GM12865 (cell line): ENCODE measurements at regions not wholly inside any gene's neighbourhood (a gene's known extent, or its start where the extent isn't known, plus 50 kb on each side); places are given as distances from the start of the nearest gene placed in this dataset.

Experiments used
- DNase-seq: peaks from one replicate; pipeline ENCODE4 v3.0.0; 2010; ENCODE audit warnings: low read depth
- H3K4me3 ChIP-seq: 2 replicates; pipeline ENCODE4 v1.5.1; 2011; ENCODE audit warnings: mild to moderate bottlenecking, low read depth, low read length, control low read depth
- TF ChIP-seq, protein P1 (sequence below): IDR thresholded peaks from 2 replicates; pipeline ENCODE4 v1.5.1; 2011; ENCODE audit warnings: low read length, control low read depth, low read depth, inconsistent platforms; ENCODE audit not compliant: insufficient read depth; ENCODE audit errors: missing control alignments

DNA sequence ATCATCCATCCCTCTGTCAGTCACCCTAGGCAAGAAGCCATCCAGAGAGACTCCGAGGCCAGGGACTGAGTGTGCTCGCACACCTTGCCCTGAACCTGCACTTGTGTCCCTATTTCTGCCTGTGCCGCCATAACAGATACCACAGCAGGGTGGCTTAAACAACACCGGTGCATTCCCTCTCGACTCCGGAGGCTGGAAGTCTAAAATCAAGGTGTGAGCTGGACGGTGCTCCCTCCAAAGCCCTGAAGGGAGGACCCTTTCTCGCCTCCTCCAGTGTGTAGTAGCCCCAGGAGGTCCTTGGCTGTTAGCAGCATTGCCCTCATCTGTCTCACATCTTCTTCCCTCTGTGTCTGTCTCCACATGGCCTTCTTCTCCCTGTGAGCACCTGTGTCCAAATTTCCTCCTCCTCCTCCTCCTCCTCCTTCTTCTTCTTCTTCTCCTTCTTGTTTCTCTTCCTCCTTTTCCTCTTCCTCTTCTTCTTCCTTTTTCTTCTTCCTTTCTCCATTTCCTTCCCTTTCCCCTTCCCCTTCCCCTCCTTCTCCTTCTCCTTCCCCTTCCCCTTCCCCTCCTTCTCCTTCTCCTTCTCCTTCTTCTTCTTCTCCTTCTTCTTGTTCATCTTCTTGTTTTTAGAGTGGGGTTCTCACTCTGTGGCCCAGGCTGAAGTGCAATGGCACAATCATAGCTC is 98.1 kb upstream of the ENPP6 start:
- TF ChIP-seq, protein P1, sequence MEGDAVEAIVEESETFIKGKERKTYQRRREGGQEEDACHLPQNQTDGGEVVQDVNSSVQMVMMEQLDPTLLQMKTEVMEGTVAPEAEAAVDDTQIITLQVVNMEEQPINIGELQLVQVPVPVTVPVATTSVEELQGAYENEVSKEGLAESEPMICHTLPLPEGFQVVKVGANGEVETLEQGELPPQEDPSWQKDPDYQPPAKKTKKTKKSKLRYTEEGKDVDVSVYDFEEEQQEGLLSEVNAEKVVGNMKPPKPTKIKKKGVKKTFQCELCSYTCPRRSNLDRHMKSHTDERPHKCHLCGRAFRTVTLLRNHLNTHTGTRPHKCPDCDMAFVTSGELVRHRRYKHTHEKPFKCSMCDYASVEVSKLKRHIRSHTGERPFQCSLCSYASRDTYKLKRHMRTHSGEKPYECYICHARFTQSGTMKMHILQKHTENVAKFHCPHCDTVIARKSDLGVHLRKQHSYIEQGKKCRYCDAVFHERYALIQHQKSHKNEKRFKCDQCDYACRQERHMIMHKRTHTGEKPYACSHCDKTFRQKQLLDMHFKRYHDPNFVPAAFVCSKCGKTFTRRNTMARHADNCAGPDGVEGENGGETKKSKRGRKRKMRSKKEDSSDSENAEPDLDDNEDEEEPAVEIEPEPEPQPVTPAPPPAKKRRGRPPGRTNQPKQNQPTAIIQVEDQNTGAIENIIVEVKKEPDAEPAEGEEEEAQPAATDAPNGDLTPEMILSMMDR: no peak
- no peak overlapping the region for H3K4me3 ChIP-seq
- DNase-seq: no peak

DNA sequence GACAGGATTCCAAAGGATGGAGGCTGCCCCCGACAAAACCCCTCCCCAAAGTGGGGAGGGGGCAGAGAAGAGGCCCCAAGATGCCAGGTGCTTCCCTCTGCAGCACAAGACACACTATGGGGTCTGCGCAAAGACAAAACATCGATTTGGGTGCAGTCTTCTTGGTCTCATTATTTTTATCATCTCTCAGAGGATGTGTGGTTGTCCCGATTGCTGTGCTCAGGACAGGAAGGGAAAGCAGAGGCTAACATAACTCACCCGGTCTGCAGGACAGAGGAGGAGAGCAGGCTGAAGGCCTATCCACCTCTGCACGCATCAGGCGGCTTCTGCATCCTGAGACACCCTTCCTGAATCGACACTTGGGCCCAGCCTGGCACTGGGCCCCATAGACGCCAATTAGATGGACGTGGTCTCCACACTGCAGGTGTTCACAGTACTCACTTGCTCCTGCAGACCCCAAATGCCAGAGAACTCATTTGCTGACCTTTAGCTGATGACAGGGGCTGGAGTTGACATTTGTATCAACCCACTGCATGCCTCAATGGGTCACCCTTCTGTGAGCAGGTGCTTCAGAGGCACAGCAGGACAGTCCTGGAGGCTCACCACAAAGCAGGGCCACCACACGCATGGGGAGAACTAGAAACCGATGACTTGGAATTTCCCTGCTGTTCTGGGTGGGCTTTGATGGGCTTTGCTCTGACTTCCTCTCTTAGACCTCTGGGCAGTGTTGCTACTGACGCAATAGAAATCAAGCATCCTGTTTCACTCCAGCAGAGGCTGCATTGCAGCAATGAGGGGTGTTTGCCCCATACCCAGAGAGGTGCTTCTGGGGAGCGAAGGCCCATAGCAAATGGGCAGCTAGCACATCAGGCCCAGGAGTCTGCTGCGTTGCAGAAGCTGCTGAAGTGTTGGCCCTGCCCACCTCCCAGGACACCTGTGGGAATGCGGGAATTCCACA is 96.3 kb upstream of the ENPP6 start:
- peak overlapping the region; percentile 91 for H3K4me3 ChIP-seq
- DNase-seq: peak; percentile 97
- TF ChIP-seq, protein P1: no peak

DNA sequence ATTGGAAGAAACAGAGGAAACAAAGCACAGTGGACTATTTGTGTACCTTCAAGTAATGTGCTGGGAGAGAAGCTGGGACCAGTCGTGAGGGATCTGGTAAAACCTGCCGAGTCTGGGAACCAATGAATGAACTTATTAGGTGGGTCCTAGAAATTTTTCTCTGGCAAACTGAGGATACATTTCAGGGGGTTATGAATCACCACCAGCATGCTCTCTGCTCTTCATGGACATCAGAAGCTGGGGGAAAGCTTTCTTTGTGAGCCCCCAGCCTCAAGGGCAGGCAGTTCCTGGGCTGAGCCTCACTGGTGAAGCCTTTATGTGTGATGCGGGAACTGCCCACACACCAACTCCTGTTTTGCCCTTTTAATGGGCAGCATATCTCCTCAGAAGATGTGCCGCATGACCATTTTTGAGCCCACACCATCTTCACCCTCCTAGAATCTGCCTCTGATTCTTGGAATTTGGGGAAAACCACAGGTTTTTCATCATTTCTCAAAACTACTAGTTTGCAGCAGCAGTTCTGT is 95.4 kb upstream of the ENPP6 start:
- H3K4me3 ChIP-seq: peak overlapping the region; percentile 91
- DNase-seq: peak; percentile 54
- TF ChIP-seq, protein P1: no peak

DNA sequence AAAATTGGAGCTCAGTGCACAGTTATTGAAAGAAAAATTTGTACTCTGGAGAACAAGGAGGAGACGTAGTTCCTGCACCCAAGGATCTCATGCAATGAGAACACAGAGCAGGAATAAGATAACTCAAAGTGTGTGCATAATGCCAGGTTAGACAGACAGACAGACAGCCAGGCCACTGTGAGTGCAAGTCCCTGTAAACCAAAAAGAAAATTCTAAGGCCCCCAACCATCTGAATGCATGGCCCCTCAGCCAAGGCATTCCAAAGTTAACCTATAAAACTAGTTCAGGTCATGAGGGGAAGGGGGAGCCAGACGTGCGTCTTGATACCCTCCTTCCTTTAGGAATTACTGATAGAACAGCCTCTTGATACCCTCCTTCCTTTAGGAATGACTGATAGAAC is 94.5 kb upstream of the ENPP6 start:
- TF ChIP-seq, protein P1: no peak
- no peak for DNase-seq
- peak overlapping the region; percentile 91 for H3K4me3 ChIP-seq

DNA sequence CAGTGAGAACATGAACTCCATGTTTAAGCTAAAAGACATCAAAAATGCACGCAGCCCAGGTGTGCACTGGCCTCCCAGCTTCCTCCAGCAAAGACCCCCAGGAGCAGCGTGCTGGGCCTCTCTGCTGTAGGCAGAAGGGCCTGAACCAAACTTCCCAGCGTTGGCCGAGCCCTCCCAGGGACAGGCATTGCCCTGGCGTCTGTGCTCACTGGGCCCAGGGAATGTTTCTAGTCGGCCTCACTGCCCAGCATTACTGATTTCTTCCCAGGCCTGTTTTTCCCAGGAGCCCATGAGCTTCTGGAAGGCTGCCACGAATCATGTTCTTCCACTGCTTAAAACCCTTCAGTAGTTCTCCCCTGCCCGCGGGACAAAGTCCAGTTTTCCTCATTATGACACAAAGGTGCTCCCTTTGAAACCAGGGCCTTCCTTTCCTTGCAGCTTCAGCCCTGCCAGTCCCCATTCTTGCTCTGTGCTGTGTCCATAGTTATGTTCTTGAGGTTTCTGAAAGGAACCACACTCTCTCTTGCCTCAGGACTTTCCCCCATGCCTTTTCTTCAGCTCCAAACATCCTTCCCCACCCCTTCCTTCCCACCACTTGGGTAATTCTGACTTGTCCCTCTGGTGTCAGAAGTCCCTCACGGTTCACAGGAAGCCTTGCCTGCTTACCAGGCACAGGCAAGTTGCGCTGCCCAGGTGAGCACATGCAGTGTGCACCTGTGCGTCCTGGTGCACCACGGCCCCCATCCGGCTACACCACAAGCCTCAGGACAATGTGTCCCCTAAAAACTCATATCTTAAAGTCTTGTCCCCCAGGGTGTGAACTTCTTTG is 93.4 kb upstream of the ENPP6 start:
- peak; percentile 63 for DNase-seq
- TF ChIP-seq, protein P1: no peak
- H3K4me3 ChIP-seq: peak overlapping the region; percentile 91

DNA sequence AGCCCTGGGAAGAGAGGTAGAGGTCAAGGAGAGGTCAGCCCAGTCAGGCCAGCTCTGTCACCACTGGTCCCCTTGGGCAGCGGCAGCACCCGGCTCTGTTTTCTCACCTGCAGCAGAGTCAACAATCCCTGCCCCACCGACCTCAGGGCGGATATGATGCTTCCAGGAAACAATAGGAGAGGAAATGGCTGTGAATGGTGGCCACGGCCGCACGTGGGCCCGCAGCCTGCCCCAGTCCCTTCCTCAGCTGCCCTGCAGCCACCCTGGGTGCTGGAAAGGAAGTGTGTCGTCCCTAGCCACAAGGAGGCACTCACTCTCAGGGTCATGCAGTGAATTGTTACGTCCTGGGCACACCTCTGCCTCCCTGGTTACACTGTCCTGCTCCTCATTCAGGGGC is 92.5 kb upstream of the ENPP6 start:
- H3K4me3 ChIP-seq: 0 out of 2 replicates have a peak overlapping the region, but pooled peaks have one; percentile 91
- DNase-seq: peak; percentile 85
- TF ChIP-seq, protein P1: peak; percentile 45
